ENCODE measurements at regions not wholly inside any gene's neighbourhood (a gene's known extent, or its start where the extent isn't known, plus 50 kb on each side); places are given as distances from the start of the nearest gene placed in this dataset.

- no peaks in the 10 kb centered on the region for H3K9me3 ChIP-seq (replicated peaks; ENCODE audit: control insufficient read depth, insufficient read depth, low read depth, low read length)
- peaks cover 20 to 28% of the 10 kb centered on the region in 2 experiments; a peak in 4 of 5 replicates for H3K27me3 ChIP-seq (ENCODE audit: control insufficient read depth in 2 of 2, insufficient read depth in 2 of 2, low read length in 2 of 2)
- ChIA-PET CTCF (ENCODE audit: low intra/inter-chr PET ratio) (no interaction called here), POLR2A (interaction anchor here (0.7 kb wide), 1 partner anchor 224 kb away, joined by 3 read pairs; no protein-coding TSS in a partner anchor)
- no peaks in the 10 kb centered on the region for H4K20me1 ChIP-seq (replicated peaks; ENCODE audit: control insufficient read depth, insufficient read depth, low read length)
- DNase-seq (ENCODE audit: extremely low read depth in 1 of 4, low spot score in 3 of 4) (no peak), FAIRE-seq (no peak), ATAC-seq (no peak)
- no peak overlapping the region for H3K27ac ChIP-seq (ENCODE audit: extremely low read depth, low read depth, low read length)
- BruUV-seq (replicated peaks) = no TSS peak
- WGBS (ENCODE audit: insufficient coverage, low coverage, missing lambda C conversion rate) = 5% methylated on average over 4 of the region's 4 CpGs
- H3K79me2 ChIP-seq (ENCODE audit: control insufficient read depth, insufficient read depth, low read length) = no peaks in the 10 kb centered on the region
- in situ Hi-C loops (cut with MboI) (no loop called here), intact Hi-C loops (cut with micrococcal nuclease) (no loop called here)
- no peak overlapping the region for H2AFZ ChIP-seq (ENCODE audit: low read depth, low read length)
- H3K4me3 ChIP-seq = no peak overlapping the region
- H3K4me2 ChIP-seq (ENCODE audit: insufficient read depth, low read length) = no peak overlapping the region
- H3K9ac ChIP-seq (ENCODE audit: insufficient read depth in 1 of 2, low read depth in 2 of 2, low read length in 2 of 2) = no peak overlapping the region
- no peaks in the 10 kb centered on the region for H3K9me1 ChIP-seq (ENCODE audit: control insufficient read depth, insufficient read depth, low read length)
- H3K4me1 ChIP-seq (replicated peaks in 1 of 2; ENCODE audit: control insufficient read depth in 2 of 2, insufficient read depth in 2 of 2, low read length in 2 of 2) = no peaks in the 10 kb centered on the region
- no peaks in the 10 kb centered on the region for H3K36me3 ChIP-seq (ENCODE audit: control insufficient read depth, insufficient read depth, low read length)
- TF ChIP-seq HNRNPH1 (optimal IDR thresholded peaks at IDR 0.05; ENCODE audit: low read depth, low read length) (no peak), U2AF1 (optimal IDR thresholded peaks at IDR 0.05; ENCODE audit: low read depth, low read length) (no peak), HMGXB4 (CRISPR knock-in tag; IDR thresholded peaks at IDR 0.05) (no peak), BACH1 (tag; IDR thresholded peaks at IDR 0.05) (no peak), PML (IDR thresholded peaks at IDR 0.05; ENCODE audit: low read length) (no peak)
Measured at GRCh38 chr17:31699886-31700285, 159.2 kb downstream of the COPRS start.
